AG20443 (cell line): ENCODE measurements at regions not wholly inside any gene's neighbourhood (a gene's known extent, or its start where the extent isn't known, plus 50 kb on each side); places are given as distances from the start of the nearest gene placed in this dataset.

Experiments used
- DNase-seq: peaks from one replicate; pipeline ENCODE4 v3.0.0; 2012; ENCODE audit warnings: low spot score, mixed read lengths

GRCh38 chr10:118246332-118247295 is 95.5 kb downstream of the FAM204A start:
- no peak for DNase-seq

DNA sequence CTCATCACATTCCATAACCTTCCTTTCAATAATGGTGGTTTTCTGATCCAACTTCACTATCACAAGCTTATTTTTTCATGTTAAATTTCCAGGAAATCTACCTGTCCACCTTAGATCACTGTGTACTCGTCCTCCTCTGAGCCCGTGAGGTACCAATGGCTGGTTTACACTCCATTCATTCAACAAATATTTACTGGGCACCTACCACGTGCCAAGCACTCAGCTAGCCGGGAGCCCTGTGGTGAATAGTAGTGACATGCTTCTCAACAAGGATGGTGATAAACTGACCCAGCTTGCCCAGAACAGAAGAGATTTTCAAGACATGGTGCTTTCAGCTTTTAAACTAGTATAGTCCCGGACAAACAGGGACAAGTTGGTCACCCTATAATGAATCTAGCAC is 98.2 kb downstream of the FAM204A start:
- DNase-seq: no peak

DNA sequence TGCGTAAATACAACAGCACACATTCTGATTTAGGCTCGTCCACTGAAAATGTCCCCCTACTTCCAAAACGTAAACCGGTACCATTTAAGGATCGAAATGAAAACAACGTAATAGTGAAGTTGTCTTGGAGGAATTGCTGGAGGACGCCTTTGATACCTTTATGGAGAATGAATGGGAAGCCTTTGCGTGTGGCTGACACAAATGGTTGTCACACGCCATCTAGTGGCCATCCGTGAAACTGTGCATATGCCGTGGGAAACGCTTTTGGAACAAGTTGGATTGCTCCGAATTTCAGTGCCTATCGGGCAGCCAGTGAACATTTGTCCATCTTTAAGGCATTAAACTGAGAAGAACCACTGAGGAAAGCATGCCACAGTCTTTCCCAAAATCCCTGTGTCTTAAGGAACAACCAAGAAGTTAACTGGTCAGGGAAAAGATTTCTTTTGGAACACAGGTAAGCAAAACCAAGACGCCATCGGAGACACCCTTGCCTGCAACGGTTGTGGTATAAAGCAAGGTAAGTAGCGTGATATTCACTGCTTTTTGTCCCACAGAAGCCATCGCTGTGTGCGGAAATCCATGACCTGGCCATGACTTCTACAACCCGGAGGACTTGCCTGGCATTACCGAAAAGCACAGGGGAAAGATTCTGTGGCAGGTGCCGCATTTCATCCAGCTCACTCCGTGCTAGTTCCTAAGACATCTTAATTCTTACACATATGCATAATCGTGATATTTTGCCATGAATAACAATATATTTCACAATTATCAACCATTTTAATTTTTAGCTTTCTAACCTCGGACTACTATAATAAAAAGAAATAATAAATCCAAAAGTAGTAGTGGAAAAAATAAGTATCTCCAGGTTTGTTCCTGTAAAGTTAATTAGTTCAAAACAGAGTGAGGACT is 100.6 kb downstream of the FAM204A start:
- peak; percentile 73 for DNase-seq

DNA sequence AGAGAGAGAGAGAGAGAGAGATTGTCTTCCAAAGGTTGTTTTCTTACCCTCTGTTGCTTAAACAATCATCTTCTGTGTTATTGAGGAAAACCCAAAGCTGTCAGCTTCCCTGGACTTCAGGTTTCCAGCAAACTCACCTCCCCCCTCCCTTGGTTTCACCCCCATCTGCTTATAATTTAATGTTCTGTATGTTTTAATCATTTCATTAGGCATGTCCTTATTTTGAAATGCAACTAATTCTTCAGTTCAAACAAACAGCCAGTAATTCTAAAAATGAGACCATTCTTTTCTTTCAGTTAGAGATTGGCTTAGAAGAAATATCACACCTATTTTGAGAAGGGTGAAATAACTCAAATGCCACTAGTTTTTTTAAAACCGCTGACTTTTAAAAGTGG is 102.9 kb downstream of the FAM204A start:
- no peak for DNase-seq

- DNase-seq: peak; percentile 86
Observed at GRCh38 chr10:118238573-118239235, 103.4 kb downstream of the FAM204A start.

DNA sequence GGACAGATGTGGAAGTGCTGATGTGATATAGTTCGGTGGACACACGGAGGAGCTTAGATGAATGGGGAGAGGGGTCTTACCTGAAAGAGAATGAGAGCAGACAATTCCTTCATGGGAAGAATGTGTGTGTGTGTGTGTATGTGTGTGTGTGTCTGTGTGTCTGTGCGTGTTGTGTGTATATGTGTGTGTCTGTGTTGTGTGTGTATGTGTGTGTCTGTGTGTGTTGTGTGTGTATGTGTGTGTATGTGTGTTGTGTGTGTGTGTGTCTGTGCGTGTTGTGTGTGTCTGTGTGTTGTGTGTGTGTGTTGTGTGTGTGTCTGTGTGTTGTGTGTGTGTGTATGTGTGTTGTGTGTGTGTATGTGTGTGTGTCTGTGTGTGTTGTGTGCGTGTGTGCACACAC is 104.2 kb downstream of the FAM204A start:
- DNase-seq: no peak

GRCh38 chr10:118234683-118235082 is 107.4 kb downstream of the FAM204A start:
- DNase-seq: no peak

GRCh38 chr10:118220346-118220850 is 121.7 kb downstream of the FAM204A start:
- no peak for DNase-seq

DNA sequence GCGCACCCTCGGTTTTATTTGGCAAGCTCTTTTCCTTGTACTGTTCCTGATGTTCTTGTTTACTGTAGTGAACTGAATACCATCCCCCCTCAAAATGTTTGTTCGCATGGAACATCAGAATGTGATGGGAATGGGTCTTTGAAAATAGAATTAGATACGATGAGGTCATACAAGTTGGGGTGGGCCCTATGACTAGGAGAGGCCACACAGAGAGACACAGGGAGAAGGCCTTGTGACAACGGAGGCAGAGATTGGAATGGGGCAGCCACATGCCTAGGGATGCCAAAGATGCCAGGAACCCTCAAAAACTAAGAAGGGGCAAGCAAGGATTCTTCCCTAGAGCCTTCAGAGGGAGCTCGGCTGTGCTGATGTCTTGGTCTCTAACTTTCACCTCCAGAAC is 123.6 kb downstream of the FAM204A start:
- no peak for DNase-seq

GRCh38 chr10:118216571-118217170 is 125.5 kb downstream of the FAM204A start:
- no peak for DNase-seq

DNA sequence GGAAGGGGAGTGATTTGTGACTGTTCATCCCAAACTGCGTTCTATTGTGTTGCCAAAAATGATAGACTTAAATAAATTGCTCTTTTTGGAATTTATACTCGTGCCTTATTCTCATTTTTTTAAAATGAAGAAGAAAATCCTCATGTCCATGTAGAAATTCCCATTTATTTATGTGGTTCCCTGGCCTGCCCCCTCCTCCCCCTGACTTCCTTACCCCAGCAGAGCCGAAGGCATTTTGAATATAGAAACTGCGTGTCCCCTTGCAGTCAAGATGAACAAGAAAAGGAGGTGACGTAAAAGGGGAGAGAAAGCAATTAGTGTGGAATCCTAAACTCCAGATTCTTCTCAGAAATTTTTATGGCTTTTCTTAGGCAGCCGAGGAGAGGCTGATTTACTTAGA is 126.1 kb downstream of the FAM204A start:
- DNase-seq: peak; percentile 26

DNA sequence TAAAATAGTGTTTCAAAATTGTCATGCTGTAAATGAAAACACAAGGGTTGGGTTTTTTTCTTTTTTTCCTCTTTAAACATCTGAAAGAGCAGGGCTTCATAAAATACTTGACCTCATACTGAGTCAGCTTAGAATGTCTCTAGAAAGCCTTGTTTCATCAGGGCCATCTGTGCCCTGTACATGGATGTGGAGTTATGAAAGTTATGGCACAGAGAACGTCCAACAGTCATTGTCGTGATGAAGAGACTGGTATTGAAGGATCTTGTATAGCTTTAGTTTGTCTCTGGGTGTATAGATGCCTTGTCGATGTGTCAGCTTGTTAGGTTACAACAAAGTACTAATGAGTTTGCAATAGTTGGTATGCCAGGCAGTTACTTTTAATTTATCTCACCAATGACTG is 127.3 kb downstream of the FAM204A start:
- peak; percentile 39 for DNase-seq

DNA sequence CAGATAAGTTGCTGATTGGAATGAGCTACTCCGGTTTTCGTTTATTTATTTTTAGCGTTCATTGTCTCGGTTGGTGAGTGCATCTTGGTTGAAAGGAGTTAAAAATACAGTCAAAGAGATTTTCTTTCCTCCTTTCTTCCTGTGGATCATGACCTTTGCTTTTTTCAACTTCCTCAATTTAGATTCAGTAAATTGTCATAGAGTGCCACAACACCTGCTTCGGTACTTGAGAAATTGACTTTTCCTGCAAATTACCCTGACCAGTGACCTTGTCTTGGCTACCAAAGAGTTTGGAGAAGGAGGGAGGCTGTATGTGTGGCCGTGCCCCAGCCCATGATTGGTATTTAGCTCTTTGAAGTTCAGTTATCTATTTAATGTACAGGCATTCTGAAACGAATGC is 128.7 kb downstream of the FAM204A start:
- DNase-seq: no peak

- no peak for DNase-seq
Observed at GRCh38 chr10:118210276-118210675, 131.8 kb downstream of the FAM204A start.

DNA sequence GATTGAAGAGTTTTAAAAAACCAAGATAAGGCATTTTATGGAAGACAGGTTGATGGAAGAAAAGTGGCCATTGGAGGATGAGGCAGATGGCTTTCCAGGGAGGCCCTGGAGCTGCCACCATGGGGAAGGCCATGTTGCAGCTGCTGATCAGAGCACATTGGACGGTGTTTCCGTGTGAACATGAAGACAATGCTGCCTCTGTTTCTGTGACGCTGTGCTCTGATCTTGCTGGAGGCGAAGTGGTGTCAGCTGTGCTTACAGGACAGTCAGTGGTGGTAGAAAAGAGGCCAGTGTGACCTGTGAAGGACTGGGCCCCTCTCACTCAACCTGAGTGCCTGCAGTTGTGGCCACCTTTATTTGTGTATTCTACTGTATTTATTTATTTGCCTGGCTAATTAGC is 132.9 kb downstream of the FAM204A start:
- DNase-seq: no peak

DNA sequence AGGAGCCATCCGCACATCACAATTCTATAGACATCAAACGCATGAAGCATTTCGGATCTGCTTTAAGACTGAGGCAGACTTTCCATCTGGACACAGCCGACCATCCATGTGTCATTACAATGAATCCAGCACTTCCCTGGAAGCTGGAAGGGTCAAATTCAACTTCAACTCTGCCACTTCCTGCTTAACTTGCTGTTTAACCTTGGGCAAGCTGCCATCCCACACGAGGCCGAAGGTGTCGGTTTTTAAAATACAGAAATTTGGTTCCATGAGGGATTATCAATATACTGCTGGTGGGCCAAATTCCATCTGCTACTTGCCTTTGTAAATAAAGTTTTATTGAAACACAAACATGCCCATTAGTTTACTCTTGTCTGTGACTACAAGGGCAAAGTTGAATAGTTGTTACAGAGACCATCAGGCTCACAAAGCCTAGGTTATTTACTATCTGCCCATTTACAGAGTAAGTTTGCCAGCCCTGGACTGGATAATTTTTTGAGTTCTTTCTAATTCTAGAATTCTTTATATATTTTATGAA is 134.6 kb downstream of the FAM204A start:
- no peak for DNase-seq

- no peak for DNase-seq
Observed at GRCh38 chr10:118204292-118204943, 137.7 kb downstream of the FAM204A start.

GRCh38 chr10:118203461-118203860 is 138.7 kb downstream of the FAM204A start:
- no peak for DNase-seq

DNA sequence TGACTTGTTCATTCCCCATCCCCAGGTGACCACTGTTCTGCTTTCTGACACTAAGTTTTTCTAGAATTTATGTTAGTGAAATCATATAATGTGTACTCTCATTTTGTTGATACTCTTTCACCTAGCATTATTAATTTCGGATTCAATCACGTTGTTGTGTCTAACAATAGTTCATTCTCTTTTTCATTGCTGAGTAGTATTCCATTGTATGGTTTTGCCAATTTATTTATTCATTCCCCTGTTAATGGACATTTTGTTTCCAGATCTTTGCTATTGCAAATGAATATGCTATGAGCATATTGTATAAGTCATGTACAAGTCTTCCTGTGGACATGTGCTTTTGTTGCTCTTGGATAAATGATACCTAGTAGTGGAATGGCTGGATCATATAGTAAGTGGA is 146.4 kb downstream of the FAM204A start:
- no peak for DNase-seq

- DNase-seq: peak; percentile 21
Observed at GRCh38 chr10:118193642-118194041, 146.9 kb upstream of the RAB11FIP2 start.

- no peak for DNase-seq
Observed at GRCh38 chr10:118181021-118181420, 134.3 kb upstream of the RAB11FIP2 start.
